Activated CD4-positive, alpha-beta T cell treated with anti-CD3 and anti-CD28 coated beads for 36 hours (primary cell): ENCODE measurements at regions not wholly inside any gene's neighbourhood (a gene's known extent, or its start where the extent isn't known, plus 50 kb on each side); places are given as distances from the start of the nearest gene placed in this dataset.

ENCODE experiments used
- ATAC-seq: fragments of 200-7000 bp; cut with Tn5 transposase; one replicate; pipeline ENCODE4 v1.10.0; 2021; ENCODE audit warnings: mild to moderate bottlenecking, moderate library complexity
- CTCF ChIA-PET: fragments of 350-600 bp; sonication (Branson Sonifier 250); formaldehyde crosslinking; loops from one replicate; lab custom pipeline; 2021; ENCODE audit warnings: antibody characterized with exemption; lab: Charles Lee
- POLR2A ChIA-PET: fragments of 350-600 bp; sonication (Branson Sonifier 250); formaldehyde crosslinking; loops from one replicate; lab custom pipeline; 2021; ENCODE audit warnings: antibody characterized with exemption, inconsistent platforms; lab: Charles Lee
- DNase-seq: peaks from one replicate; pipeline ENCODE4 v3.0.0-alpha.2; 2020
- H3K27ac Mint-ChIP-seq: one replicate; pipeline ENCODE4 v1.8.0; 2021; ENCODE audit warnings: mixed read lengths
- H3K27me3 Mint-ChIP-seq: one replicate; pipeline ENCODE4 v1.8.0; 2021; ENCODE audit warnings: mixed read lengths
- H3K36me3 Mint-ChIP-seq: one replicate; pipeline ENCODE4 v1.8.0; 2021; ENCODE audit warnings: low read depth, mixed read lengths
- H3K4me1 Mint-ChIP-seq: one replicate; pipeline ENCODE4 v1.8.0; 2021; ENCODE audit warnings: mixed read lengths
- H3K4me3 Mint-ChIP-seq: one replicate; pipeline ENCODE4 v1.8.0; 2021; ENCODE audit warnings: mild to moderate bottlenecking, moderate library complexity, mixed read lengths
- H3K9me3 Mint-ChIP-seq: one replicate; pipeline ENCODE4 v1.8.0; 2021; ENCODE audit warnings: low read depth, mixed read lengths
- intact Hi-C, 2 experiments: fragments of 100-400 bp; cut with DNase I in 1 of 2; cut with micrococcal nuclease in 1 of 2; formaldehyde crosslinking; loops; one replicate each; pipeline versions ENCODE4 v1.14.2 to v1.15.1; 2022 to 2024; cut with DNase I, micrococcal nuclease

DNA sequence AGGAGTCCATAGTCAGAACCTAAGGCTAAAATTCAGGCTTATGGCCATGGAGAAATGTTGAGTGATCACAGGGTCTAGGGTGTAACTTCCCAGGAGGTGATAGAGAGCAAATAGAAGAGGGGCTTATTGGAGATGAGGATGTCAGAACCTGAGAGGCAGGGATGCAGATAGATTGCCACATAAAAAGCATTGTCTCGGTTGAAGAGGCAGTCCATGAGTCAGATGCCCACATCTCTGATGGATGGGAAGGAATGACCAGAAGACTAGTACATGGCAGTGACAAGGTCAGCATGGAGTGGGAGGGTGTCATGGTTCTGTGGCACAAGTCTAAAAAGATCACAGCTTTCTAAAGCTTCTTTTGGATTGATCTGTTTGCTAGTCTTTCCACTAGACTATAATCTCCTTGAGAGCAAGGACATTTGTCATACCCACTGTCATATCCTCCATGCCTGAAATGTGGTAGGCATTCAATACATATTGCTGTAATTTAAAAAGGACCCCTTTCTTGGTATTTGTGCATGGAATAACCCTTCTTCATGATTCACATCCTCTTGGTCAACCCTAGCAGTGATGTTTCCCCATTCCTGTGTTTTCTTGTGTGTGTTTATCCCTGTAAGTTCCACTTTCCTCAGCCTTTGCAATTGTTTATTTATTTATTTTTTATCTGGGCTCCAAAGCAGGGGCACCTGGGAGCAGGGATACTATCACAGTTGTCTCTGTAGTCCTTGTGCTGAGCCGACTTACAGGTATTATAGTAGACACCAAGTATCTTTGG, 613.4 kb upstream of the CFAP20DC start:
- DNase-seq (no peak), ATAC-seq (no peak)
- intact Hi-C loops, result no loop called here
- Mint-ChIP-seq H3K4me1 (no peaks in the 10 kb centered on the region), H3K36me3 (no peaks in the 10 kb centered on the region), H3K9me3 (peaks cover 4% of the 10 kb centered on the region), H3K27me3 (no peaks in the 10 kb centered on the region), H3K27ac (no peak overlapping the region), H3K4me3 (no peak overlapping the region)
- ChIA-PET CTCF (no interaction called here), POLR2A (no interaction called here)

DNA sequence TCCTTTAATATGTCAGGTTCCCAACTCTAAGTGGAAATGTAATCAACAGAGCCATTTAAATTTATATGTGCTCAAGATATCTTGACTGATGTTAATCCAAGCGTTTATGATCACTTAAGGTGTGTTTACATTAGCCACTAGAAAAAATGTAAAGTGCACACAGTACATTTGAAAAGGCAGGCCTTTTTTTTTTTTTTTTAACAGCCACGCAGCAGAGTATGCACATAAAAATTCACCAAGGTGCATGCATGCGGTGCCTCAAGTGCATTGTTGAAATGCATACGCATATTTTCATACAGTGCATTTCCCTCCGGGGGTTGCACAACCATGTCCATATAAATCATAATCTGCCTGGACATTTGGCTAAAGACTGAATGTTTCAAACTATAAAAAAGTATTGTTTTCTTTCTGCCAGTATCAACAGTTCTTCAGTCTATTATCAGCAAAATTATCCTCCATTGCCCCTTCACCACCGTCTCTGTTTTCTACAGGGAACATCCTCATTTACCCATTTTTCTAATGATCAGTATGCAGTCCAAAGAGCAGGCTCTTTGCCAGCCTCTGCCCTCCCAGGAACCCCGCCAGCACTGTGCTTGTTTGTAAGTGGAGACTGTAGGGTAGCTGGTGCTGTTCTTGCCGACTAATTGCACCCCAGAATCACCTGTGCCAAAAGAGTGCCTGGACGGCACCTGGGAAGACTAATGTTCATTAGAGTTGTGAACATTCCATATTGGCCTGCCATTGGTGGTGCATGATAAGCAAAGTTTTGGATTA, 611.2 kb upstream of the CFAP20DC start:
- intact Hi-C loops, result no loop called here
- no peak overlapping the region for H3K4me3 Mint-ChIP-seq

DNA sequence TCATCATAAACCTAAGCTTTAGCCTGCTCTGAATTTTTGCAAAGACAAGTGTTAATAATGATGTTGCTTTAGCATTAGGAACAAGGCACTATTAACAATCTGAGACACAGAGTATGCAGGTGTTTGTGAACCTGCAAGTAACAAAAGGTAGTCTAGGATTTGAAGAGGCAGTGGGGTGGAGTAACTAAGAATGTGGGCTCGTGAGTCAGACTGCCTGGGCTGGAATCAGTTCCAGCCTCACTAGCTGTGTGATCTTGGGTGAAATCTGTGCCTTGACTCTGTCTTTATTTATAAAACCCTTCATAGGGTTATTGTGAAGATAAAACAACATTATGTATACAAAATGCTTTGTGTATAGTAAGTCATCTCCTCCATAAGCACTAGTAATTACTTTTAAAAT, 610.6 kb upstream of the CFAP20DC start:
- no peak for DNase-seq
- H3K4me3 Mint-ChIP-seq, result no peak overlapping the region
- H3K27ac Mint-ChIP-seq, result no peak overlapping the region
- intact Hi-C loops, result no loop called here
- no peak for ATAC-seq
- no peaks in the 10 kb centered on the region for H3K36me3 Mint-ChIP-seq
- H3K4me1 Mint-ChIP-seq, result no peaks in the 10 kb centered on the region
- no peaks in the 10 kb centered on the region for H3K27me3 Mint-ChIP-seq
- ChIA-PET CTCF (interaction anchor here (0.6 kb wide), 1 partner anchor 402 kb away, joined by 3 read pairs; no protein-coding TSS in a partner anchor), POLR2A (no interaction called here)
- peaks cover 6% of the 10 kb centered on the region for H3K9me3 Mint-ChIP-seq

More for the DNA sequence above, 611.2 kb upstream of the CFAP20DC start:
- DNase-seq, result no peak
- ATAC-seq, result no peak
- ChIA-PET POLR2A (no interaction called here), CTCF (interaction anchor here (0.6 kb wide), 1 partner anchor 402 kb away, joined by 3 read pairs; no protein-coding TSS in a partner anchor)
- no peaks in the 10 kb centered on the region for H3K36me3 Mint-ChIP-seq
- H3K4me1 Mint-ChIP-seq, result no peaks in the 10 kb centered on the region
- no peak overlapping the region for H3K27ac Mint-ChIP-seq
- H3K27me3 Mint-ChIP-seq, result no peaks in the 10 kb centered on the region
- peaks cover 4% of the 10 kb centered on the region for H3K9me3 Mint-ChIP-seq

DNA sequence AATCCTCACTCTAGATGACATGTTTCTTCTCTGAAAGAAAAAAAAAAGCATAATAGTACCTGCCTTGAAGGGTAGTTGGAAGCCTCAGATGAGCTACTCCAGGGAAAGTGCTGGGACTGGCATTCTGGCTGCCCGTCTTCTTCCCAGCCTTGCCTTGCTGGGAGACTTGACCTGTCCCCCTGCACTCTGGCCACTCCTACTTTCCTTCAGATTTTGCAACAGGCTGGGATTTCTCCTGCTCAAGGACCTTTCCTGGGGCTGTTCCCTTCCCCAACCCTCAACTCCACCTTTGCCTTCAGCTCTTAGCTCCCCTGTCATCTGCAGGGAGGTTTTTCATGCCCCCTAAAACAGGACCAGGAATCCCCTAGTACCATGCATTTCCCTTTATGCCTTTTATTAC, 609.9 kb upstream of the CFAP20DC start:
- POLR2A ChIA-PET, result no interaction called here
- CTCF ChIA-PET, result no interaction called here
- Mint-ChIP-seq H3K4me3 (no peak overlapping the region), H3K27me3 (no peaks in the 10 kb centered on the region), H3K27ac (no peak overlapping the region), H3K4me1 (no peaks in the 10 kb centered on the region), H3K9me3 (peaks cover 6% of the 10 kb centered on the region), H3K36me3 (no peaks in the 10 kb centered on the region)
- DNase-seq, result no peak
- ATAC-seq, result no peak
- intact Hi-C loops, result no loop called here

DNA sequence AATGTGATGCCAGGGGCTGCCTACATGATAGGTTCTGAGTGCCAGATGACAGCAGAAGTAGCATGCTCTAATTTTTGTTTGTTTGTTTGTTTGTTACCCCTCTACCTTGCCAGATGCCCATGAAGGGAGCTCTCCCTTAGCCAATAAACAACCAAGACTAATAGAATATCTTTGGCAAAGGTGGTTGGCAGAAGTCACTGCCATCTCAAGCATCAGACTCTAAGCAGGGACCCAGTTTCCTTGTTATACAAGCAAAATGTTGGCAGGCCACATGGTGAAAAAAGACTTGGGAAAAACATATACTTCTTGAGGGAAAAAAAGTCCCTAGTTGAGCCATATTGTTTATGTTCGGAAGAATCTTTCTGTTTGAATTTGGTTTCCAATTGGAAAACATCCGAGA, 609.0 kb upstream of the CFAP20DC start:
- no peak for ATAC-seq
- intact Hi-C loops, result no loop called here

DNA sequence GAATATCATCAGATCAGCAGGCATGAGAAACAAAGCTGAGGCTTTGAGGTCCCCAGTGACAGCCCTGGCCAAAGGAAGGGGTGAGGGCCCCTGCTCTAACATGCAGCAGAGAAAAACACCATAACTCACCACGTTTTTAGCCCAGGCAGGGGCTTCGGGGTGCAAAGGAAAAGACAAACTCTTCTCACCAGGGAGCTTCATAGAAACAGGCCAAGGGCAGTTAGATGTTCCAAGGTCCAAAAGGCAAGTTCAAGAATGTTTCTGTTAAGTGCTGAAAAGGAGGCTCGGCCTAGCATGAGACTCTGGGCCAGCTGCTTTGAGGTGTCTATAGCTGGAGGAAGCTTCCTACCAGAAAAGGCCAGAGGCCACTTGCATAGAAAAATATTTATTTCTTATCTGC, 608.4 kb upstream of the CFAP20DC start:
- Mint-ChIP-seq H3K27me3 (no peaks in the 10 kb centered on the region), H3K4me3 (no peak overlapping the region), H3K4me1 (no peaks in the 10 kb centered on the region), H3K27ac (no peak overlapping the region), H3K9me3 (peaks cover 2% of the 10 kb centered on the region), H3K36me3 (no peaks in the 10 kb centered on the region)
- intact Hi-C loops, result no loop called here
- CTCF ChIA-PET, result interaction anchor here (0.6 kb wide), 1 partner anchor 1160 kb away, joined by 3 read pairs; no protein-coding TSS in a partner anchor
- DNase-seq (no peak), ATAC-seq (no peak)
- POLR2A ChIA-PET, result no interaction called here

More for the DNA sequence above, 609.0 kb upstream of the CFAP20DC start:
- no peak for DNase-seq
- no peaks in the 10 kb centered on the region for H3K27me3 Mint-ChIP-seq
- ChIA-PET CTCF (no interaction called here), POLR2A (no interaction called here)
- H3K27ac Mint-ChIP-seq, result no peak overlapping the region
- H3K4me3 Mint-ChIP-seq, result no peak overlapping the region
- no peaks in the 10 kb centered on the region for H3K36me3 Mint-ChIP-seq
- H3K9me3 Mint-ChIP-seq, result peaks cover 2% of the 10 kb centered on the region
- H3K4me1 Mint-ChIP-seq, result no peaks in the 10 kb centered on the region

DNA sequence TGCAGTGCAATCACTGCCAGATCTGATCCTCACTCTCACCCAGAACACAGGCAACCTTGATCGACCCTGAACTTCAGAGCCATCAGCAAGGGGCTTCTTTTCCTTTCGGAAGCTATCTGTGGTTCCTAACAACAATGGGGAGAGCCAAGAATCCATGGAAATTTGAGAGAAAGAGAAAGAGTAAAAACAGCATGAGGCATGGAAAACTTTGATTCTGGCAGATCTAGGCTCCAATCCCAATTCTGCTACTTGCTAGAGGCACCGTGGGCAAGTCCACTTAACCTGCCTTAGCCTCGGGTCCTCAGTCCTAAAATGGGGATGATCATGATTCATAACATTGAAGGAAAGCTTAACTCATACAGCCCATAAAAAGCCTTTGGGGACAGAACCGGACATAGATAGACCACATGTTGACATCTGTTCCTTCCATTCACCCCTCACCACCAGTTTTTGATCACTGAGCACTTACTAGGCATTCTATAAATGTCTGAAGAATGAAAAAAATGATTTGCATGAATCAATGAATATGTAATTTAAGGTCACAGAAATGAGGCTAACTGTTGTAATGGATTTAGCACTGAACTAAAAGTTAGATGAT, 605.7 kb upstream of the CFAP20DC start:
- DNase-seq, result no peak
- Mint-ChIP-seq H3K27me3 (peaks cover under 1% of the 10 kb centered on the region), H3K36me3 (no peaks in the 10 kb centered on the region), H3K27ac (no peak overlapping the region), H3K4me3 (no peak overlapping the region), H3K4me1 (no peaks in the 10 kb centered on the region), H3K9me3 (peaks cover 6% of the 10 kb centered on the region)
- no peak for ATAC-seq
- POLR2A ChIA-PET, result no interaction called here
- intact Hi-C loops, result no loop called here
- CTCF ChIA-PET, result interaction anchor here (0.6 kb wide), 1 partner anchor 8 kb away, joined by 5 read pairs; no protein-coding TSS in a partner anchor

DNA sequence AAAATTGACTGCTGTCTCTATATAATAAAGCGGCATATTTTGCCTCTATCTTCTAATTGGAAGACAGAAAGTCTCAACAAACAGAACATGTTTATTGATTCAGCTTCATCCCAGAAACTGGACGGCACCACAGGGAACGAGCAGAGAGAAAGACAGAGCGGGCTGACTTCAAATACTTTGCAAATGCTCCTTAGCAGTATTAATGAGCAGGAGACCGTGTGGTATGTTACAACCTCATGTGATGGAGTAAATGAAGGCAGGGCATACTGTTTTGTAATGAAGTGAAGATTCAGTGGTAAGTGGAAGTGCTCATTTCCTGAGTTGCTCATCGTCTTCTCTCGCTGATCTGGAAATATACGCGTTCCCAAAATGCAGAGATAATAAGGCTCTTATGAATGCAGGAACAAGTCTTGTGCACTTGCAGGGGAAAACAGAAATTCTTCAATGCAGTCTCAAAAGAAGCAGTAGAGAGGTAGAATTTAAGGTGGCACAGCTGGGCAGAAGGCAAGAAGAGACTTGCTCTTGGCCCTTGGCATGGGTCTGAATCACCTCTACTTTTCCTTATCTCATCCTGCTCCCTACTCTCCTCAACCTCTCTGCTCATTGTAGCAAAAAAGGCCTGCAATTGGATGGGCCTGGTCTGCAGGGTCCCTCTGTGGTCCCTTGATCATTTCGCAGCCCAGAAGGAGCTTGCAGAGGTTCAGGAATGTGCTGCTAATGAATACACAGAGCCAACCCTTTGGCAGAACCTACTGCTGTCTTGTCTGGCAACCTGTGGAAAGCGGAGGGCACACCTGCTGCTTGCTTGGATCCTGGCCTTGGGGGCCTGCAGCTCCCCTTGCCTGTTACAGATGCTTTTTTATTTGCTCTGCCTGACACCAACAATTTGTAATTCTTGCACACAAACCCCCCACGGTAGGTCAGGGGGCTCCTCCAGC, 604.9 kb upstream of the CFAP20DC start:
- CTCF ChIA-PET, result no interaction called here
- POLR2A ChIA-PET, result no interaction called here
- peaks cover 12% of the 10 kb centered on the region for H3K9me3 Mint-ChIP-seq
- H3K36me3 Mint-ChIP-seq, result peaks cover 1% of the 10 kb centered on the region
- no peak for ATAC-seq
- H3K27ac Mint-ChIP-seq, result no peak overlapping the region
- DNase-seq, result no peak
- H3K4me3 Mint-ChIP-seq, result no peak overlapping the region
- intact Hi-C loops, result no loop called here
- H3K4me1 Mint-ChIP-seq, result no peaks in the 10 kb centered on the region
- H3K27me3 Mint-ChIP-seq, result peaks cover 1% of the 10 kb centered on the region

DNA sequence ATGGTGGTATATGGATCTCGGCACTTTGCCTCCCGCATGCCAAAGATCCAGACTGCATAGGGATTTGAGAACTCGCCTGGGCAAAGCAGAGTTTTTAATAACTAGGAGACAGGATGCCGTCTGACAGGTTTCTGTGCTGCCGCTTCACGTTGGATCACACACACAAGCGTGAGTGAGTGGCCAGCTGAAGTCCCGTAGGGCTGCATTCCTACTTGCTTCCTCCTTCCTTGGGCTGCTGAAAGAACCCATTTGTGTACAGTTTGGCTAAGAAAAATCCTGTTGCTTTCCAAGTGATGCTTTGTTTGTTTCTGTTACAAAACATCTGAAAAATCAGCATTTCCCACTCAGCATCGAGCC, 604.3 kb upstream of the CFAP20DC start:
- Mint-ChIP-seq H3K27ac (no peak overlapping the region), H3K27me3 (peaks cover 1% of the 10 kb centered on the region), H3K4me1 (no peaks in the 10 kb centered on the region), H3K9me3 (peaks cover 17% of the 10 kb centered on the region), H3K4me3 (no peak overlapping the region), H3K36me3 (peaks cover 1% of the 10 kb centered on the region)
- DNase-seq (no peak), ATAC-seq (no peak)
- intact Hi-C loops, result no loop called here
- CTCF ChIA-PET, result no interaction called here
- POLR2A ChIA-PET, result no interaction called here

DNA sequence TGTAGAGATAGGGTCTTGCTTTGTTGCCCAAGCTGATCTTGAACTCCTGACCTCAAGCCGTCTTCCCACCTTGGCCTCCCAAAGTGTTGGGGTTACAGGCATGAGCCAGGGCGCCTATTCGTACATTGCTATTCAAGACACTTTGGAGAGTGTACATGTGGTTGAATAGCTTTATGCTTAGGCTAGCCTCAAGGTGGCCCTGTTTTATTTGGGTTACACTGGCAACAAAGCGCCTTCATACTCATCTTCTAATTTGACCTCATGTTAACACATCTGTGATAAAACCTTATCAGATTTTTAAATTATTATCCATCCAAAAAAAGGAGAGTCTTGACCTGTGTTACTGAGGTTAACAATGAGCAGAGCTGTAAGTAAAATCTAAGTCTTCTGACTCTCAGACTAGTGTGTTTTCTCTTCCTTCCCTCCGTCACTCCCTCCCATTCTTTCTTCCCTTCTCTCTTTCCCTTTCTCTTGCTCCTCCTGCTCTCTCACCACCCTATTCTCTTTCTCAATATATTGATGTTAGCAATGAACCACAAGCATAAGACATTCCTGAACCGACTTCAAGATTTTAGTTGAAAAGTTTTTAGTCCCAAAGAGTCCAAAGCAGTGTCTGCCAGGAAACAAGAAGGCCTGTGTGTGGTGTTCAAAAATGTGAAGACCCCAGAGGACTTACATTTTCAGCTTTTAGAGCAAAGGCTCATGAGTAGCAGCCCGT, 603.7 kb upstream of the CFAP20DC start:
- Mint-ChIP-seq H3K27ac (no peak overlapping the region), H3K9me3 (peaks cover 21% of the 10 kb centered on the region), H3K36me3 (peaks cover 1% of the 10 kb centered on the region), H3K4me1 (no peaks in the 10 kb centered on the region), H3K27me3 (peaks cover 1% of the 10 kb centered on the region), H3K4me3 (no peak overlapping the region)
- DNase-seq (no peak), ATAC-seq (no peak)
- ChIA-PET CTCF (no interaction called here), POLR2A (interaction anchor here (0.5 to 0.6 kb wide), 2 partner anchors 20 to 92 kb away, joined by 3 to 10 read pairs; no protein-coding TSS in a partner anchor)
- intact Hi-C loops, result no loop called here
